OCI-LY7 (cell line): ENCODE measurements at regions not wholly inside any gene's neighbourhood (a gene's known extent, or its start where the extent isn't known, plus 50 kb on each side); places are given as distances from the start of the nearest gene placed in this dataset.

ENCODE experiments used
- BruUV-seq: library from RNA; stranded (reverse); fragments of 400-500 nt; replicated peaks from 2 replicates; lab custom pipeline; 2021; lab: Mats Ljungman, UMichigan
- CTCF ChIA-PET: fragments of 300-600 bp; sonication (Branson Sonifier 250); formaldehyde crosslinking; loops from one replicate; lab custom pipeline; 2022; ENCODE audit warnings: antibody characterized with exemption; ENCODE audit not compliant: unreplicated experiment; lab: Charles Lee
- POLR2A ChIA-PET: fragments of 300-600 bp; sonication (Branson Sonifier 250); formaldehyde crosslinking; loops from one replicate; lab custom pipeline; 2022; ENCODE audit warnings: antibody characterized with exemption; lab: Charles Lee
- DNase-seq: peaks from one replicate; pipeline ENCODE4 v3.0.0-alpha.2; 2015; ENCODE audit warnings: low spot score
- H2AFZ ChIP-seq: fragments of 200-600 bp; sonication (generic), shearing (Covaris generic); 2 replicates; pipeline ENCODE4 v1.6.1; 2014; ENCODE audit warnings: mild to moderate bottlenecking, antibody characterized with exemption, low read length, moderate library complexity
- H3K27ac ChIP-seq: fragments of 200-600 bp; sonication (generic); 2 replicates; pipeline ENCODE4 v1.5.1; 2014; ENCODE audit warnings: mixed run types, low read depth, mild to moderate bottlenecking, moderate library complexity, low read length, inconsistent platforms; ENCODE audit not compliant: poor library complexity, severe bottlenecking
- H3K36me3 ChIP-seq: fragments of 200-600 bp; sonication (generic); 2 replicates; pipeline ENCODE4 v1.6.1; 2014; ENCODE audit warnings: mild to moderate bottlenecking, antibody characterized with exemption, low read length, moderate library complexity, mixed read lengths; ENCODE audit not compliant: insufficient read depth
- H3K4me1 ChIP-seq: fragments of 200-600 bp; sonication (generic); 2 replicates; pipeline ENCODE4 v1.5.1; 2014; ENCODE audit warnings: mild to moderate bottlenecking, low read length; ENCODE audit not compliant: insufficient read depth, poor library complexity, severe bottlenecking
- H3K4me2 ChIP-seq: fragments of 200-600 bp; sonication (generic); 2 replicates; pipeline ENCODE4 v1.6.1; 2014; ENCODE audit warnings: mild to moderate bottlenecking, low read length
- H3K4me3 ChIP-seq: fragments of 200-600 bp; sonication (generic); 2 replicates; pipeline ENCODE4 v1.5.1; 2014; ENCODE audit warnings: mild to moderate bottlenecking, low read depth, low read length; ENCODE audit not compliant: poor library complexity, severe bottlenecking
- H3K79me2 ChIP-seq: fragments of 200-600 bp; sonication (generic); 2 replicates; pipeline ENCODE4 v1.6.1; 2016; ENCODE audit warnings: low read depth, mild to moderate bottlenecking, low read length, moderate library complexity, mixed read lengths; ENCODE audit not compliant: insufficient read depth
- H3K9me2 ChIP-seq: fragments of 200-600 bp; sonication (generic); 2 replicates; pipeline ENCODE4 v1.6.1; 2016; ENCODE audit warnings: mild to moderate bottlenecking, low read length, mixed read lengths; ENCODE audit not compliant: insufficient read depth
- H3K9me3 ChIP-seq: fragments of 200-600 bp; sonication (generic); 2 replicates; pipeline ENCODE4 v1.6.1; 2014; ENCODE audit warnings: mild to moderate bottlenecking, mixed run types, low read length, mixed read lengths
- H4K20me1 ChIP-seq: fragments of 200-600 bp; sonication (generic); 2 replicates; pipeline ENCODE4 v1.6.1; 2014; ENCODE audit warnings: mild to moderate bottlenecking, antibody characterized with exemption, low read length, moderate library complexity, mixed read lengths; ENCODE audit not compliant: insufficient read depth
- CTCF ChIP-seq: fragments of 200-600 bp; sonication (generic); conservative IDR thresholded peaks from 2 replicates; pipeline ENCODE4 v1.5.1; 2014; ENCODE audit warnings: mild to moderate bottlenecking, antibody characterized with exemption, low read length, moderate library complexity, mixed read lengths
- EZH2phosphoT487 ChIP-seq: fragments of 200-600 bp; sonication (generic); IDR thresholded peaks from 2 replicates; pipeline ENCODE4 v1.6.1; 2018; ENCODE audit warnings: low read depth, borderline replicate concordance, mild to moderate bottlenecking, mixed run types, antibody characterized with exemption, low read length, moderate library complexity, mixed read lengths
- intact Hi-C: fragments of 100-400 bp; cut with micrococcal nuclease; formaldehyde crosslinking; loops from one replicate; pipeline ENCODE4 v1.10.0; 2022; ENCODE audit not compliant: unreplicated experiment

- intact Hi-C loops: no loop called here
- Histone ChIP-seq H4K20me1 (no peaks in the 10 kb centered on the region), H3K4me3 (no peak overlapping the region), H2AFZ (no peak overlapping the region), H3K79me2 (no peaks in the 10 kb centered on the region), H3K4me2 (no peak overlapping the region), H3K36me3 (no peaks in the 10 kb centered on the region), H3K9me2 (no peaks in the 10 kb centered on the region), H3K9me3 (no peaks in the 10 kb centered on the region), H3K4me1 (no peaks in the 10 kb centered on the region), H3K27ac (no peak overlapping the region)
- TF ChIP-seq CTCF (no peak), EZH2phosphoT487 (no peak)
- BruUV-seq: no TSS peak
- ChIA-PET POLR2A (no interaction called here), CTCF (no interaction called here)
- no peak for DNase-seq
Measured at GRCh38 chr4:134388351-134388750, 186.8 kb upstream of the PABPC4L start.

- ChIA-PET POLR2A (interaction anchor here (1.1 kb wide), 1 partner anchor 9 kb away, joined by 3 read pairs; no protein-coding TSS in a partner anchor), CTCF (no interaction called here)
- Histone ChIP-seq H3K4me3 (no peak overlapping the region), H3K27ac (no peak overlapping the region), H3K79me2 (no peaks in the 10 kb centered on the region), H4K20me1 (no peaks in the 10 kb centered on the region), H3K4me2 (no peak overlapping the region), H3K9me3 (no peaks in the 10 kb centered on the region), H3K36me3 (no peaks in the 10 kb centered on the region), H3K4me1 (no peaks in the 10 kb centered on the region), H3K9me2 (no peaks in the 10 kb centered on the region), H2AFZ (no peak overlapping the region)
- no peak for TF ChIP-seq CTCF
- no peak for TF ChIP-seq EZH2phosphoT487
- intact Hi-C loops: no loop called here
- no peak for DNase-seq
- no TSS peak for BruUV-seq
Measured at GRCh38 chr4:134382478-134383227, 181.1 kb upstream of the PABPC4L start.

GRCh38 chr4:134375775-134376174, 174.2 kb upstream of the PABPC4L start:
- POLR2A ChIA-PET: no interaction called here

More at GRCh38 chr4:134375775-134376174, 174.2 kb upstream of the PABPC4L start:
- intact Hi-C loops: no loop called here
- Histone ChIP-seq H3K27ac (no peak overlapping the region), H3K9me3 (no peaks in the 10 kb centered on the region), H3K4me1 (no peaks in the 10 kb centered on the region), H3K4me2 (no peak overlapping the region), H3K36me3 (no peaks in the 10 kb centered on the region), H3K4me3 (no peak overlapping the region), H3K9me2 (no peaks in the 10 kb centered on the region), H3K79me2 (no peaks in the 10 kb centered on the region), H4K20me1 (no peaks in the 10 kb centered on the region), H2AFZ (no peak overlapping the region)
- CTCF ChIA-PET: no interaction called here
- BruUV-seq: no TSS peak
- DNase-seq: no peak
- TF ChIP-seq EZH2phosphoT487 (no peak), CTCF (no peak)
